ENCODE measurements at regions not wholly inside any gene's neighbourhood (a gene's known extent, or its start where the extent isn't known, plus 50 kb on each side); places are given as distances from the start of the nearest gene placed in this dataset.

DNA sequence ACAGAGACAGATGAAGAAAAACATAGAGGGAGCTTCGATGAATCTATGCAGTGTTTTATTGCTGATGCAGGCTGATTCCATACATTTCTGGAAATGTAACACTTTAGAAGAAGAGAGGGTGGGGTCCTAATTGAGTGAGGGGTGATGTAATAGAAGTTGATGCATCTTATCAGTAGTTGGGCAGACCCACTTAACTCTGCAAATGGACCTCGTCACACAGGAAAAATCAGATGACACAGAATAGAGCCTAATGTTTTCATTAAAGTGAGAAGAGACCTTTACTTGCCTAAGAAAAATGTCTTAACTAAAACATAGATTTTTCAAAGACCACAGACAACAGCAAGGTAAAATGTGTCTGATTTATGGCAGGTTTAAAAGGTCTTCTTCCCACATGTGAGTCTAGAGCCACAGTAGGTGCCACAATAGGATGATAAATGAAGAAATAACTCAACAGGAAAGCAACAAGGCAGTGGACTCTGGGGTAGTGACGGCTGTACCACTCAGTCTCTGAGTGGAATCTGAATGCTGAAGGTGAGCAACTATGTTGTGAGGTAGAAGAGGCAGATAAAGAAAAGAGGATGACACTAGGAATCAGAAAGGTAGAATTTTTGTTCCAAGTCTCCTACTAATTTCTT lies 414.7 kb upstream of the PIK3C3 start:
- DNase-seq (ENCODE audit: low read depth): no peak

DNA sequence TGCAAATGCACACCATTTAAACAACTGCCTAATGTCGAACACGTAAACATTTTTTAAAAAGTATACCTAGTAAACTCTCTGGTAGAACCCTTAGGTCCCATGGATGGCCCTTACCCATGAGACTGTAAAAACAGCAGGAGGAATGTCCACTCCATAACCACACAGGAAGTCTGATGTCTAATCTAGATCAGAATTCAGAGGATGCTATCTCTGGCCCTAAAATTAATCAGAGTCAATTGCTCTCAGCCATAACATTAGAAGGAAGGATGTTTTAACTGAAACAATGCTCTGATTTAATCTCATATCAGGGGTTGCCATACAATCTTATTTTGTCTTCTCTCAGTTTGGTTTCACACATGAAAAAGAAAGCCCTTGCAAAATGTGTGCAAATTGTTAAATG lies 416.3 kb upstream of the PIK3C3 start:
- no peak for DNase-seq (ENCODE audit: low read depth)

DNA sequence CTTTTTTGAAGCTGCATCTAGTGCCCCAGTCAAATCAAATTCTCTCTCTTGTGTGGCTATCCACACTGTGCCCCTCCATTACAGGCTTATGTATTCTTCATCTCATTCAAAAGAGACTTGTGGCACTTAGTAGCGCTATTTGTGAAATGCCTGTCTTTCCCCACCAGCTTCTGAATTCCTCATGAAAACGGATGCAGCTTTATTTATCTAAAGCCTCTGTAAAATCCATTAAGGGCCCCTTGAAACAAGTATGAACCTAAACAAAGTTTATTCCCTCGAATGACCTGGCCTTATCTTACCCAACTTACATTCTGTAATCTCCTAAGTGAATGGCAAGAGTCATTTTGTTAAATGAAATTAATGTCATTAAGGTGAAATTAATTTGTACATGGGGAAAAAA lies 417.4 kb upstream of the PIK3C3 start:
- DNase-seq (ENCODE audit: low read depth): no peak

DNA sequence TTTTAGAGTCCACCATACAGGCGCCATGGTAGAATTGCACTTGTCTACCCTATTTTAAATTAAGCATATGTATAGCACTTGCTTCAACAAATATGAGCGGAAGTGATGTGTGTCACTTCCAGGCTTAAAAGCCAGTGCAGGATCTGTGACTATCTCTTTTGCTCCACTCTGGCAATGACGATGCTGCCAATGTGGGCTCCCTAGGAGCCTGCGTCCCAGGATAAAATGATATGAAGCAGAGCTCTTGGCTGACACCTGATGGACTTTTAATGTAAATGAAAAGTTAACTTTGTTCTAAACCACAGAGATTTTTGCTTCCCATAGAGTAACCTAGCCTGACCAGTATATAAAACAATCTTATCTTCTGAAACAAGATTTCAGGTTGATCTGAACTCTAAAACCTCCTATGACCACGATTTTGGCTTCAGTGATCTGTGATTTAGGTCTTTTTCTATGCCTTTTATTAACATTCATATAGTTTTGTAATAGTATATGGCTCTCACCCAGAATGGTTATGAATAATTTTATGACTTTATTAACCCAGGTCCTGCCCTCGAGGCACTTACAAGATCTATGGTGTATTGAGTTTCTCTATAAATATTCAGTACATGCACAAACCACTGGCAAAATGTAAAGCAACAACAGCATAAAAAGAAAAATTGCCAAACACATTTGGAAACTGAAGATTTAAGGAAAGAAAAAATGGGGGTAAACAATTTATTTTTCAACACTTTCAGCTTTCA lies 422.5 kb upstream of the PIK3C3 start:
- DNase-seq (ENCODE audit: low read depth): no peak

DNA sequence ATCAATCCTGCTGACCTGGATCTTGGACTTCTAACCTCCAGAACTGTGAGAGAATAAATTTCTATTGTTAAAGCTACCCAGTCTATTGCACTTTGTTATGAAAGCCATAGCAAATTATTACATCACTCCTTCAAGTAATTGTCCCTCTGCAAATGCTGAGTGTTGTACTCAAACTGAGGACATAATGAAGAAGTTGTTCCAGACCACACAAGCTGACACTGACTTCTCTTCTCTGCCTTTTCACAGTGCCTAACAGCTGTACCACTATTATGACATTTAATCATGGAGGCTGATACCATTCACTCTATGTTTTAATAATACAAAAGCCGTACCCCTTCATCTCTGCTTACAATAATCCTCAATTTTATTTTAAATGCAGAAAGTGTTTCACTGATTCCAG lies 424.1 kb upstream of the PIK3C3 start:
- DNase-seq (ENCODE audit: low read depth): no peak

DNA sequence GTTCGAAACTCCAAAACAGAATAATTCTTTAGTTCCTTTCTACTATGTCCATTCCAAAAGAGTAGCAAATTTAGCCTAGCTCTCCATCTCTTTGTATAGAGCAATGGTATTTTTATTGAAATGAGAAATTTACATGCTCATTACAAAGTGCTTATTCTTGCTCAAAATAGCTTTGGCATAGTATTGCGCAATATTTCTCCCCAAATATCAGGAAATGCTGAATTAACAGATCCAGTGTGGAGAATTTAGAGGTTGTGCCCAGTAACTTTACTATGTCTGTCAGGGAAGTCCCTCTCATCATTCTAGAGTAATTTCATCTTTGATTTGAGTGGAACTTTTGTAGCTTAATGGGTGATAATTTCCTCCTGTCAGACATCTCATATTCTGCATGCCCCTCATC lies 425.9 kb upstream of the PIK3C3 start:
- DNase-seq (ENCODE audit: low read depth): no peak

DNA sequence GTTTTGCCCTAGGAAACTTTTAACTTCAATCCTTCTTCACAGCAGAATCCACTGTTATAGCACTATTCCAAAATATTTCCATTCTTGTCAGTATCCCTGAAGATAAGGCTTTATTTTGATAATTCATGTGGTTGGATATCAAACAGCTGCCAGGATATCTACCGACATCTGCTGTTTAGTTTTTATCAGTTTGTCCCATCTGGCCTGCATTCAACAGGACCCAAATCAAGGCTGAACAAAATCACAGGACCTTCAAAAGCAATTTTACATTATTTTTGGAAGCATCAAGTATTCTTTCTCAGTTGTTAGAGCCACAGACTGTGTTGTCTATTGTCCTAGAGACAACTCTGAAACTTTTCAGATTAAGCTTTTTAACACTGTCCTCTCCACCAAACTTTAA lies 429.0 kb upstream of the PIK3C3 start:
- DNase-seq (ENCODE audit: low read depth): no peak

DNA sequence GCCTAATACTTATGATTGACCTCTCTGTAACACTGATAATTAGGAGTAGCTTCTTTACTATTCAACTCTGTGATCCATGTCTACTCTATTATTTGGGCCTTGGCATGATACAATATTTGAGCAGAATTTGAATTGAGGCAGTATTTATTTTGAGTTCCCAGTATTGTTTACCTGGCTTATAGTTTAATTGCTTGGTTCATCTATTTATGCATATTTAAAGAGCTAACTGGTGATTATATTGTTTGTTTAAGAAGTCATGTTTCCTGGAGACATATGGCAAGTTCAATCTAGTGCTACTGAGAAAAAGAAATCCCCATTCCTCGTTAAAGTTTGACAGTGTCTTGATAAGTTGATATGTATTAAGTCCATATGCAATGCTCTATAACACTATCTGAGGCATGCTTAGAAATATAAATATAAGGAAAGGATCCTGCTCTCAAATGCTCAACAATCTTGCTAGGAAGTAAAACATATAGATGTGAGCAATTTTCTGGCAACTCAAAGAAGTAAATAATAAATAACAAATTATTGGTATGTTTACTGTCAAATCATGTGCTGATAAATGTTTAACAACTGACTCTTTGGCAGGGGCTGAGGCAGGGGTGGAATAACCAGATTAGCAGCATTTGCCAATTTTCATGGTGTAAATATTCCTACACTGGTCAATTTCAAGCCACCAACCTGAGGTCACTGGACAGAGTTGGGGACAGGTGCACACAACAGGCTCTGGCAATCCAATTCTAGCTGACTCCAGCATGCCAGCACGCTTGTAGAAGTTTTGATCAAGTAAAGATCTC lies 430.2 kb upstream of the PIK3C3 start:
- DNase-seq (ENCODE audit: low read depth): no peak

DNA sequence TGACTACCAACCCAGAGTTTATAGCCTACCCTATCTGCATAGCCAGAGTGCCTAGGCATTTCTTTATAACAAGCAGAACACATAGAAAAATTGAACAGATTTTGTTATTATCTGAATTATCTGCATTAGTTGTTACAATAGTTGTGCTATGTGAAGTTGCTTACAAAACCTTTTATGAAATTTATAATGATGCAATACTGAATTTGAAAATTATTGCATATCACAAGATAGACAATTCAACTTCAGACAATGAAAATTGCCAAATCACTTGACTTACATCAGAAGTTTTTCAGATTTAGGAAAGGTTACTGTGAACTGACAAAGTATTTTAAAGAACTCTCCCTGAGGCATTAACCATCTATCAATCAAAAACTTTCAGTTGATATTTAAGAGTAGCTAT lies 437.9 kb upstream of the PIK3C3 start:
- no peak for DNase-seq (ENCODE audit: low read depth)

DNA sequence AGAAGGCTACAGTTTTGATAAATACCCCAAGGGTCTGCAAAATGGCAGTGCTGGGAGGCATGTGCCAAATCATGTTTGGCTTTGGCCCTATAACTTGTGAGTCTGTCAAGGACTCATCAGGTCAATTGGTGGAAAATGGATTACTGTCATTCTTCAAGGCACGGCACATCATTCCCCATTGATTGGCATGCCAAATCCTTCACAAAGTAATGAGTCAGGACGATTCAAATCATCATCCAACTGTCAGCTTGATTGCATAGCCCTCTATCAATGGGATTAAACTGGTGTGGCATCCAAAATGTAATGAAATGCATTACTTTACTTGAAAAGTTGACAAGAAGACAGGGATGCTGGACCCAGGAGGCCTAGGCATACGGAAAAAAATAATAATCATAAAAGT lies 441.6 kb upstream of the PIK3C3 start:
- DNase-seq (ENCODE audit: low read depth): no peak

DNA sequence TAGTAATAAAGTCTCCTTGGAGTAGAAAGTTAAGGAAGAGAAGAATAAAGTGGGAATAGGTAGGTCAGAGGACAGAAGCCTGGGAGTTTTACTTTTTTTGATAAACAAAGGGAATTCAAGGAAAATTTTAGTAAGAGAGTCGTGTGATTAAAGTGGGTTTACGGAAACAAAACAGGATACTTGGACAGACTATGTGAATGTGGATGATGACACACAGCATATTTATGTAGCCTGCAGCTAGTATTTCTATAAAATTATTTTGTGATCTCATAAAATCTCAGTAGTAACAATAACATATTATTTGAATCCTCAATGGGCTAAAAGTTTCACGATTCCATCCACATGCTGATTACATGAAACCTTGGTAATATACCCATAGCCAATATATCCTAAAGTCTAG lies 450.7 kb upstream of the PIK3C3 start:
- no peak for DNase-seq (ENCODE audit: low read depth)

DNA sequence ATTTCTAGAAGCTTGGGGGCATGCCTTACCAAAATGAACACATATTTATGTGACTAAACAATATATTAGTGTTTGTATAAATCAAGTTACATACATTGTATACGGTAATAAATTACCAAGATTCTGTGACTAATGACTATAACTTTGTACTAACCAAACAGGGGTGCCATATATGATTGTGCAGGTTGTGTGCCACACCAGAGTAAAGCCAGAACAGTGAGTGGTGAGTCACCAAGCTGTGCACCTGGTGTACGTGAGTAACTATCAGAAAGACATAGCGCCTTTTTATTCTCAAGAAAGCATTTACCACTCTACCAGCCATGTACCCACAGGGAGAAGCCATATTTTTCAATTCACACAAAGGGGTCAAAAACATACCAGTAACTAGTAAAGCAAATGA lies 453.2 kb upstream of the PIK3C3 start:
- DNase-seq (ENCODE audit: low read depth): no peak

DNA sequence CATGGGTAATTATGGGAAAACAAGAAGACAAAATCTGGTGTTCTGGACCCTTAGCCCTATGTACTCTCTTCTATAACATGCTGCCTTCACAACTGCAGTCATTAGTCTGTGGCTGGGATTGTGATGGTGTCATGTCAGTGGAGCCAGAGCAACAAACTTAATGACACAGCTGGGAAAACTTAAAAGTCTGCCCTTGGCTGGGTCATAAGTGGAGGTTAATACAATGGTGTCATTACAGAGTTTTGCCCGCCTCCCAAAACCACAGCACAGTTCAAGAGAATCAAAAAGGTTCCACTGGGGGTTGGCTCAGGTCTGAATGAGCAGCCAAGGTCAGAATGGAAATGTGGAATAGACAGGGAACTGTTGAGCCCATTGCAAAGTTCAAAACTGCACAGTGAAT lies 455.7 kb upstream of the PIK3C3 start:
- no peak for DNase-seq (ENCODE audit: low read depth)

DNA sequence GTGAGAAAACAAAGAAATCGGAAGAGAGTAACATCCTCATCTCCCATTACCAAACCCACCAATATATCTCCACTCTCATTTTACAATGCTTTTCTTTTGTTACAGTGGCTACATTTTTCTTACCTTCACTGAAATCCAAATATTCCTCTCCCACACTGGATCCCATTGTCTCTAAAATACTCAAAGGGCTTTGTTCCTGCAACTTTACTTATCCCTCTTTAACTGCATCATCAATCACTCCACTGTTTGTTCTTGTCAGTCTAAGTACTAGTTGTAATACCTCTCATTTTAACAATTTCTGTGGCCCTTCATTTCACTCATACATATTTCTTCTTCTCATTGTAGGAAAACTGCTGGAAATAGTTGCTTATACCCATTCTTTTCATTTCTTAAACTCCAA lies 464.2 kb upstream of the PIK3C3 start:
- DNase-seq (ENCODE audit: low read depth): no peak

DNA sequence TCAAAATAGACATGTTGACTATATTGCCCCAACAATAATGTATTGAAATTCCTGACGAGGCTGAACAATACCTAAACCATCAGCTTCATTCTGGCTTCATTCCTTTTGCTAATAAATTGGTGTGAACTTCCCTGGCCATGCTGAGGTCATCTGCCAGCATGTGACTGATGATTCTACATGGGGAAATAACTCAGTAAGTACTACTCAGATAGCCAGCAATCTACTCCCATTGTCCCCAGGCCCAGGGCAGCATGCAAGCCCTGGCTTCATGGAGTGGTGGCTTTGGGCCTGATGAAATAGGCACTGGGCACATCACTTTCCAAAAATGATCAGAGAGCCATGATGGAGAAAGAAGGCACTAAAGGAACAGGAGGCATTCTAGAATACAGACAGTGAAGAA lies 468.5 kb upstream of the PIK3C3 start:
- no peak for DNase-seq (ENCODE audit: low read depth)

DNA sequence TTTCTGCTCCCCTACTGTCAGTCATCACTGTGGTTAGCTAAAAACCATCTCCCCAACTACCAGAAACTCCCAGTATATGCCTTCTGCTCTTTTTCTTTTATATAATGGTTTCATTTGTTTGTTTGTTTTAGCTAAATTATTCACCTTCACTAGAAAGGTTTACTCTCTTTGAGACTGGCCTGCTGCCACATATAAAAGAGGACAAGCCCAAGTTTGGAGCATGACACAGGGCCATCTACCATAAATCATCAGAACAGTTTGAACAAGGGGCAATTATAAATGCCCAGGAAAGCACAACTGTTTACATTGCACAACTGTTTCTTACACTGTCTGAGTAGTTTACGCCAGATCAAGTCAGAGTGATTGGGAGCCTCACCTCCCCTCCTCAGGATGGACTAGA lies 471.0 kb upstream of the PIK3C3 start:
- no peak for DNase-seq (ENCODE audit: low read depth)

DNA sequence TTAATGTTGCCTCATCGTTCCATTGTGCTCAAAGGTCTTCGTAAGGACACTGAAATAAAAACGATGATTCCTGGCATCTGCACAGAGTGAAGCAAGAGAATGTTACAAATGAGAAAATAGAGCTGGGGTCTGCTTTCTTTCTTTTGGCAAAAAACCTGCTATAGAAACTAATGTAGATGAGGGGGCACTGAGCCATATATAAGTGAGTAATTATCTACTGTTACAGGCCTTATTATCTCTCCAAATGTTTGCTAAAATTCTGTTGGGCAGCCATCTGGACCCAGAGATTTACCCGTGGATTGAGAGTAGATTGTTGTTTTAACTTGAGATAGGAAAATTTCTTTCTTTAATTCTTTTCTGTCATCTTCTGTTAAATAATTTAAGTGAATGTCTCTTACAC lies 472.5 kb upstream of the PIK3C3 start:
- DNase-seq (ENCODE audit: low read depth): no peak

DNA sequence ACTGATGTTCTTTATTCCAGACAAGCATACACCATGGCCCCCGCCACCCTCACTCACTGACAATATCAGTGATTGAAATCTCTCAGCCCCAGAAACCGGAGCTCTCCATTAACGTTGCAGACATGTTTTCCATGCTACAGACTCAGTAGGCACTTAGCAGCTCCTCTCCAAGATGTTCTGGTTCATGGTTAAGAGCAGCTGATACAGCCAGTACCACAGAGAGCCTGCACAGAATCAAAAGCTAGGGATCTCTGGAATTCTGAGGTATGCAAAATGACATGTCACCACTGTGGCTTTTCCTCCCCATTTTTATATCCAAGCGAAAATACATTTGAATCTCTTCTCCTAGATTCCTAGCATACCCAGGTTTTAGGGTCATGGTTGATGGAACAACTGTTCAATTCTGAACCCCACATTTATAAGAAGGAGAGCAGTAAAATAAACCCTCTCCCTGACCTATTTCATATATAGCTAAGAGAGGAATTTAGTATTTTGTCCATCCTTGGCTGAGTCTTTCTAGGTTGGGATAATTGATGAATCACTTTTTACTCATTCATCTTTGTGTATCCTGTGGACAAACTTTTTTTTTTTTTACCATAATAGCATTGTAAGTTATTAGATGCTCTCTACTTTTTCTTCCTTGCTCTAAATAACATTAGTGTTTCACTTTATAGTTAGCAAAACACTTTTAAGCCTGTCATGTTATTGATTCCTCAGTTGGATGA lies 488.4 kb upstream of the PIK3C3 start:
- no peak for DNase-seq (ENCODE audit: low read depth)

DNA sequence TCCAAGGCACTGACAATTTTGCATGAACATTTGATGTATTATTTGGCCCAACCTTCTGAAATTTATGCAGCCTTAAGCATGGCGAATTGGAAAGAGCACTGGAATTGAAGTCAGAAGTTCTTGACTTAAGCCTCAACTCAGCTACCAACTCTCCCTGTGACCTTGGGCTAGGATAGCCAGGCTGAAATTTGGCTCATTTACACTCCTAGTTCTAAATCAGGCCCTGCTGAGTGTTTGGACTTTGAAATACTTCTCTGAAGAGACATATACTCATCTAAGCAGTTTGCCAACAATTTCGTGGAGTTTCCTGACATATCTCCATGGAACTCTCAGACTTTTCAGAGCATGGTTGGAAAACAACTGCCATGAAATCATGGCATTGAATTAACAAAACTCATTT lies 489.6 kb upstream of the PIK3C3 start:
- no peak for DNase-seq (ENCODE audit: low read depth)

DNA sequence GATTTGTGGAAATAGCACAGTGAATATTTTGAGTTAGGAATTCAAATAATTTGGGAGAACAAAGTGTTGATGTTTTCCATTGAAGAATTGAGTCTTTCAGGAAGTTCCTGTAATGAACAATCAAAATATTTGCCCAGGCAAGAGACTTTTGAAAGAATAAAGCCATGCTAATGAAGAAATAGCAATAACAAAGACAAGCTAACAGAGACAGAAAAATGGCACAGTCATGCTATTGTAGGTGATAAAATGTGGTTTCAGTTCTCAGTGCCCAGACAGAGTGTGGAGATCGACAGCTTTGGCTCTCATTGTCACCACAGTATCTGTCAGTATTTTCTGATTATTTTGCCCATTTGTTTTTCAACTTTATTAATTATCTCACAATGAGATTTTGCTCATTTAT lies 490.8 kb upstream of the PIK3C3 start:
- DNase-seq (ENCODE audit: low read depth): no peak

DNA sequence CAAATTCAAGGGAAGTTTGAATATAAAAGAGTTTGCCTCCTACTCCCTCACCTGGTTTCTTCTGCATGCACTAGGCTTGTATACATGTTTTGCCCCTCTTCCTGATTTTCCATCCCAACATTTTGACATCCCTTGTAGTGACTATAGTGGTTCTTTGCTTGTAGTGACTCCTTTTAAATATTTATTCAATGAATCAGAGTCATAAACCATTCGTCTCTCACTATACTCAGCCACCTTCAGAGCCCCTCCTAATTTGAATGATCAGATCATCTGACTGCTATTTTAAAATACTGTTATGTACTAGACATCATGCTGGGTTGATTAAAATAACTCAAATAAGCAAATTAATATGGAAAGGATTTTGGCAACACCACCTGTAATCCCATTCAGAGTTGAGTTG lies 492.1 kb upstream of the PIK3C3 start:
- no peak for DNase-seq (ENCODE audit: low read depth)

DNA sequence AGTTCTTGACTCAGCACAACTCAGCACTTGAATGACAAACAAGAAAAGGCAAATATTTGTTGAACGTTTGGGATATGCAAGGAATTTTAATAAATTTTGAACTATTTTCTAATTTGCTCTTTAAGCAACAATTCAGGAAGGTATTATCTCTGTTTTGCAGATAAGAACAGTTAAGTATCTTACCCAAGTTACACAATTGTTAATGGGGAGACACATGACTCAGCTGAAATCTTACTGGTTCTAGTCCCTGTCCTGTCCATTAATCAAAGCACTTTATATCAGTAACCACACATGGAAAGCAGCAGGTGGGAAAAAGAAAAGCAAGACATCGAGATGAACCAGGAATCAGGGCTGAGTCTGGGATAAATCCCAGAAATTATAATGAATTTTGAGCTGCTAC lies 493.9 kb upstream of the PIK3C3 start:
- DNase-seq (ENCODE audit: low read depth): no peak

DNA sequence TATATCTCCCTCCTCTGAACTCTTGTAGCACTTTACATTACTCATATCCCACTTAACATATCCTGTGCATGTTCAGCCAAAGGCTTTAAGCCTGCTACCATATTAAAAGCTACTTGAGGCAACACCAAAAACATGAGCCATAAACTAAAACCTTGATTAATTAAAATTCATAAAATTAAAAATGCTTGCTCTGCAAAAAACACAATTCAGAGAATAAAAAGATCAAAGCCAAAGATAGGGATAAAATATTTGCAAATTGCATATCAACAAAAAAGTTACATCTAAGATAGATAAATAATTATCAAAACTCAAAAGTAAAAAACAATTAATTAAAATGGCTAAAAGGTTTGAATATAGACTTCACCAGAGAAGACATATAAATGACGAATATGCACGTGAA lies 495.4 kb upstream of the PIK3C3 start:
- DNase-seq (ENCODE audit: low read depth): no peak
